ENCODE measurements at regions not wholly inside any gene's neighbourhood (a gene's known extent, or its start where the extent isn't known, plus 50 kb on each side); places are given as distances from the start of the nearest gene placed in this dataset.

DNA sequence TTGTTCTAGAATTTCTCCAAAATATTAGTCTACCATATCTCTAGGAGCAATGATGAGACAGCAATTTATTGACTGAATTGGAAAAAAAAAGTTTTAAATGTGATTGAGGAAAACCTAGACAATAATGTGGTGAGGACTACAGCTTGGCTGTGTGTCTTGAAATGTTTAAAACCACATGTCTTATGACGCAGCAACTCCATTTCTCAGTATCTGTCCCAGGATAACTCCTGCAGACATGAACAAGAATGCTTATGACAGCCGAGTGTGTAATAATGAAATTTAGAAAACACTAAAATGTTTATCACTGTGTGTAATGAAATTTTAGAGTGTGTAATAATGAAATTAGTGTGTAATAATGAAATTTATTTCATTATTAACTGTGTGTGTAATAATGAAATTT lies 254.1 kb upstream of the DAPK1 start:
- TF ChIP-seq POLR2AphosphoS5 (IDR thresholded peaks at IDR 0.05; ENCODE audit: low read depth, low read length) (no peak), SIN3A (IDR thresholded peaks at IDR 0.05; ENCODE audit: borderline replicate concordance, insufficient read depth, low read length) (no peak), TAF1 (IDR thresholded peaks at IDR 0.05; ENCODE audit: borderline replicate concordance, insufficient read depth, low read length) (no peak)

All from PFSK-1 (cell line).